H1 (cell line): ENCODE measurements at regions not wholly inside any gene's neighbourhood (a gene's known extent, or its start where the extent isn't known, plus 50 kb on each side); places are given as distances from the start of the nearest gene placed in this dataset.

ENCODE experiments used
- CTCF ChIA-PET: fragments of 300-600 bp; sonication (Branson Sonifier 250); formaldehyde crosslinking; loops from one replicate; lab custom pipeline; 2021; ENCODE audit not compliant: partially characterized antibody; lab: Charles Lee
- POLR2A ChIA-PET: fragments of 300-600 bp; sonication (Branson Sonifier 250); formaldehyde crosslinking; loops from one replicate; lab custom pipeline; 2021; ENCODE audit warnings: inconsistent platforms; ENCODE audit not compliant: partially characterized antibody; lab: Charles Lee
- DNase-seq, 2 experiments: peaks; one replicate each; pipeline versions ENCODE4 v3.0.0 to v3.0.0-alpha.2; 2010 to 2022; ENCODE audit warnings: low spot score in 2 of 2, low read depth in 1 of 2, mixed read lengths in 1 of 2
- FAIRE-seq: peaks from 2 replicates; lab custom pipeline; 2011; peaks lifted over from hg19 to GRCh38; lab: Jason Lieb, UNC
- H2AFZ ChIP-seq: 2 replicates; pipeline ENCODE4 v1.8.1; 2012; ENCODE audit warnings: low read length, inconsistent platforms
- H2AK5ac ChIP-seq: 2 replicates; pipeline ENCODE4 v1.6.1; 2013; ENCODE audit warnings: low read depth, low read length
- H2BK120ac ChIP-seq: replicated peaks from 2 replicates; pipeline ENCODE3; 2013; ENCODE audit warnings: low read depth, low read length, inconsistent platforms
- H2BK12ac ChIP-seq: 2 replicates; pipeline ENCODE4 v1.6.1; 2013; ENCODE audit warnings: low read depth, low read length
- H2BK15ac ChIP-seq: 2 replicates; pipeline ENCODE4 v1.6.1; 2013; ENCODE audit warnings: low read length
- H2BK20ac ChIP-seq: 2 replicates; pipeline ENCODE4 v1.6.1; 2013; ENCODE audit warnings: low read length
- H2BK5ac ChIP-seq: 2 replicates; pipeline ENCODE4 v1.6.1; 2013; ENCODE audit warnings: low read depth, low read length
- H3K14ac ChIP-seq: 2 replicates; pipeline ENCODE4 v1.6.1; 2013; ENCODE audit warnings: inconsistent platforms; ENCODE audit not compliant: insufficient read length
- H3K18ac ChIP-seq: 2 replicates; pipeline ENCODE4 v1.6.1; 2013; ENCODE audit warnings: low read length; ENCODE audit errors: extremely low read depth
- H3K23ac ChIP-seq: 2 replicates; pipeline ENCODE4 v1.6.1; 2013; ENCODE audit warnings: inconsistent platforms; ENCODE audit not compliant: insufficient read length
- H3K23me2 ChIP-seq: 2 replicates; pipeline ENCODE4 v1.6.1; 2013; ENCODE audit warnings: low read depth, low read length
- H3K27ac ChIP-seq: 2 replicates; pipeline ENCODE4 v1.6.1; 2011; ENCODE audit warnings: low read depth, low read length, inconsistent platforms
- H3K27me3 ChIP-seq, 4 experiments: replicated peaks in 1 of 4; 1 replicate in 1 of 4; 2 replicates in 3 of 4; pipeline versions ENCODE4 v1.6.1 to v1.8.1; 2011 to 2013; ENCODE audit warnings: low read length in 3 of 4, mild to moderate bottlenecking in 3 of 4, inconsistent platforms in 2 of 4, mixed read lengths in 2 of 4, moderate library complexity in 1 of 4; ENCODE audit not compliant: control insufficient read depth in 3 of 4, insufficient read depth in 3 of 4; ENCODE audit errors: extremely low read depth in 1 of 4
- H3K36me3 ChIP-seq, 4 experiments: 2 replicates each; pipeline versions ENCODE4 v1.6.1 to v1.8.1; 2011 to 2013; ENCODE audit warnings: mild to moderate bottlenecking in 4 of 4, low read length in 3 of 4, moderate library complexity in 2 of 4, control low read depth in 1 of 4, inconsistent platforms in 1 of 4; ENCODE audit not compliant: insufficient read depth in 4 of 4, control insufficient read depth in 2 of 4
- H3K4ac ChIP-seq: replicated peaks from 2 replicates; pipeline ENCODE3; 2013; ENCODE audit warnings: low read length, low read depth, mixed read lengths, inconsistent platforms; ENCODE audit not compliant: insufficient read length
- H3K4me1 ChIP-seq, 4 experiments: replicated peaks in 1 of 4; 1 replicate in 1 of 4; 2 replicates in 3 of 4; pipeline versions ENCODE4 v1.6.1 to v1.8.1; 2011 to 2013; ENCODE audit warnings: low read length in 3 of 4, inconsistent platforms in 2 of 4, mixed read lengths in 1 of 4; ENCODE audit not compliant: insufficient read depth in 4 of 4, control insufficient read depth in 3 of 4
- H3K4me2 ChIP-seq, 2 experiments: 2 replicates each; pipeline versions ENCODE4 v1.6.1 to v1.8.1; 2011 to 2013; ENCODE audit warnings: low read depth in 2 of 2, low read length in 2 of 2, control low read depth in 1 of 2, inconsistent platforms in 1 of 2, mild to moderate bottlenecking in 1 of 2; ENCODE audit not compliant: insufficient read depth in 1 of 2
- H3K4me3 ChIP-seq, 4 experiments: fragments of 200-600, 300-600 bp in 1 of 4; sonication (generic), shearing (Covaris generic), sonication (Bioruptor Twin) in 1 of 4; 2 replicates each; pipeline versions ENCODE4 v1.5.1 to v1.8.1; 2011 to 2016; ENCODE audit warnings: low read length in 4 of 4, low read depth in 3 of 4, control low read depth in 2 of 4, inconsistent platforms in 2 of 4, mild to moderate bottlenecking in 2 of 4, mixed read lengths in 1 of 4, moderate library complexity in 1 of 4; ENCODE audit not compliant: insufficient read depth in 2 of 4; ENCODE audit errors: extremely low read depth in 1 of 4
- H3K56ac ChIP-seq: replicated peaks from 2 replicates; pipeline ENCODE3; 2013; ENCODE audit warnings: low read depth, mild to moderate bottlenecking, mixed read lengths, low read length, inconsistent platforms; ENCODE audit not compliant: insufficient read length
- H3K79me1 ChIP-seq: 2 replicates; pipeline ENCODE4 v1.6.1; 2013; ENCODE audit warnings: low read depth, low read length, control low read depth
- H3K79me2 ChIP-seq, 2 experiments: 2 replicates each; pipeline versions ENCODE4 v1.6.1 to v1.8.1; 2012 to 2013; ENCODE audit warnings: low read length in 2 of 2, mild to moderate bottlenecking in 2 of 2, inconsistent platforms in 1 of 2; ENCODE audit not compliant: insufficient read depth in 2 of 2, control insufficient read depth in 1 of 2
- H3K9ac ChIP-seq, 4 experiments: replicated peaks in 1 of 4; 1 replicate in 1 of 4; 2 replicates in 3 of 4; pipeline versions ENCODE4 v1.6.1 to v1.8.1; 2011 to 2013; ENCODE audit warnings: low read depth in 3 of 4, low read length in 3 of 4, control low read depth in 2 of 4, mild to moderate bottlenecking in 2 of 4, moderate library complexity in 2 of 4, inconsistent platforms in 1 of 4; ENCODE audit errors: extremely low read depth in 1 of 4
- H3K9me3 ChIP-seq, 2 experiments: 2 replicates each; pipeline versions ENCODE4 v1.6.1 to v1.8.1; 2012 to 2013; ENCODE audit warnings: mild to moderate bottlenecking in 2 of 2, moderate library complexity in 2 of 2, control low read depth in 1 of 2, inconsistent platforms in 1 of 2, low read depth in 1 of 2, low read length in 1 of 2, mixed read lengths in 1 of 2; ENCODE audit not compliant: insufficient read depth in 2 of 2
- H4K20me1 ChIP-seq, 2 experiments: replicated peaks in 1 of 2; 2 replicates each; pipeline versions ENCODE3 to v1.8.1; 2011 to 2013; ENCODE audit warnings: inconsistent platforms in 2 of 2, low read length in 2 of 2, mild to moderate bottlenecking in 1 of 2; ENCODE audit not compliant: insufficient read depth in 2 of 2, control insufficient read depth in 1 of 2
- H4K5ac ChIP-seq: 2 replicates; pipeline ENCODE4 v1.6.1; 2013; ENCODE audit warnings: low read length, low read depth, mixed read lengths, inconsistent platforms; ENCODE audit not compliant: insufficient read length
- H4K8ac ChIP-seq: 2 replicates; pipeline ENCODE4 v1.8.0; 2013; ENCODE audit warnings: mild to moderate bottlenecking, moderate library complexity, low read length, inconsistent platforms; ENCODE audit not compliant: insufficient read depth; ENCODE audit errors: extremely low read depth
- H4K91ac ChIP-seq: replicated peaks from 2 replicates; pipeline ENCODE3; 2013; ENCODE audit warnings: low read length, mixed read lengths, inconsistent platforms; ENCODE audit not compliant: insufficient read length
- ATF2 ChIP-seq: IDR thresholded peaks from 2 replicates; pipeline ENCODE4 v1.6.1; 2012; ENCODE audit warnings: low read length, inconsistent platforms
- BCL11A ChIP-seq, 2 experiments: IDR thresholded peaks; one replicate each; pipeline ENCODE4 v1.6.1; 2011; ENCODE audit warnings: low read depth in 2 of 2, low read length in 2 of 2, mild to moderate bottlenecking in 2 of 2
- EP300 ChIP-seq, 2 experiments: IDR thresholded peaks; 1 replicate in 1 of 2; 2 replicates in 1 of 2; pipeline ENCODE4 v1.6.1; 2011 to 2012; ENCODE audit warnings: low read depth in 2 of 2, low read length in 2 of 2, mild to moderate bottlenecking in 2 of 2, borderline replicate concordance in 1 of 2, inconsistent platforms in 1 of 2, moderate library complexity in 1 of 2
- JUN ChIP-seq: IDR thresholded peaks from 2 replicates; pipeline ENCODE4 v1.6.1; 2011; ENCODE audit warnings: low read depth, mild to moderate bottlenecking, improper control_type of control experiment, low read length
- KDM1A ChIP-seq: fragments of 200-600, 300-600 bp; sonication (generic); IDR thresholded peaks from 2 replicates; pipeline ENCODE4 v1.7.1; 2016; ENCODE audit warnings: mild to moderate bottlenecking, low read length, borderline replicate concordance
- RFX5 ChIP-seq: IDR thresholded peaks from 2 replicates; pipeline ENCODE4 v1.6.1; 2011; ENCODE audit warnings: low read depth, low read length, improper control_type of control experiment, borderline replicate concordance
- SIN3A ChIP-seq, 2 experiments: IDR thresholded peaks in 1 of 2; conservative IDR thresholded peaks in 1 of 2; 2 replicates each; pipeline ENCODE4 v1.6.1; 2011 to 2012; ENCODE audit warnings: low read length in 2 of 2, improper control_type of control experiment in 1 of 2, low read depth in 1 of 2, mild to moderate bottlenecking in 1 of 2
- SP2 ChIP-seq: IDR thresholded peaks from 2 replicates; pipeline ENCODE4 v1.6.1; 2012; ENCODE audit warnings: mild to moderate bottlenecking, low read length, inconsistent platforms
- SP4 ChIP-seq: IDR thresholded peaks from 2 replicates; pipeline ENCODE4 v1.6.1; 2012; ENCODE audit warnings: low read length, inconsistent platforms
- SUZ12 ChIP-seq: fragments of 200-600 bp; sonication (generic); IDR thresholded peaks from 2 replicates; pipeline ENCODE4 v1.6.1; 2012; ENCODE audit warnings: mild to moderate bottlenecking, inconsistent platforms, low read length, moderate library complexity, mixed read lengths
- TBP ChIP-seq: IDR thresholded peaks from 2 replicates; pipeline ENCODE4 v1.6.1; 2011; ENCODE audit warnings: low read depth, low read length, improper control_type of control experiment
- WGBS, 2 experiments: shearing (Covaris generic) in 1 of 2; methylation state at CpG; one replicate each; pipeline versions ENCODE4 v1.1.6 to v1.1.7; 2013 to 2015; ENCODE audit warnings: low lambda C conversion rate in 2 of 2, mixed read lengths in 2 of 2, inconsistent platforms in 1 of 2, low coverage in 1 of 2, missing lambda C conversion rate in 1 of 2; ENCODE audit not compliant: insufficient replicate concordance in 2 of 2, insufficient coverage in 1 of 2, insufficient read length in 1 of 2; ENCODE audit errors: extremely low coverage in 1 of 2, missing lambda C conversion rate in 1 of 2; 5-methylcytosine and 5-hydroxymethylcytosine counted together

GRCh38 chr1:48069662-48070395 is 72.6 kb upstream of the TRABD2B start:
- no peak overlapping the region for H3K23ac ChIP-seq
- H3K14ac ChIP-seq = no peak overlapping the region
- no peaks in the 10 kb centered on the region; the same call in 1 of the 2 replicates for H3K23me2 ChIP-seq
- H3K9me3 ChIP-seq = no peaks in the 10 kb centered on the region
- FAIRE-seq (no peak), DNase-seq (no peak)
- POLR2A ChIA-PET = no interaction called here
- H4K5ac ChIP-seq = no peak overlapping the region
- no peak overlapping the region for H2AK5ac ChIP-seq
- H2BK15ac ChIP-seq = no peak overlapping the region
- H3K4me1 ChIP-seq = no peaks in the 10 kb centered on the region
- no peaks in the 10 kb centered on the region for H3K79me2 ChIP-seq
- H2BK120ac ChIP-seq = no peak overlapping the region
- H3K4me3 ChIP-seq = no peak overlapping the region
- H3K27me3 ChIP-seq = no peaks in the 10 kb centered on the region; a peak in 1 of 7 replicates
- no peak overlapping the region for H3K27ac ChIP-seq
- no peak overlapping the region for H2AFZ ChIP-seq
- H3K56ac ChIP-seq = no peak overlapping the region
- no peak overlapping the region for H3K4ac ChIP-seq
- no peak overlapping the region for H2BK12ac ChIP-seq
- no peak overlapping the region for H3K4me2 ChIP-seq
- CTCF ChIA-PET = interaction anchor here (0.9 to 1.9 kb wide), 5 partner anchors 9 to 293 kb away, joined by 3 to 10 read pairs (median 3); no protein-coding TSS in a partner anchor
- H4K91ac ChIP-seq = no peak overlapping the region
- no peak overlapping the region for H2BK5ac ChIP-seq
- no peak overlapping the region for H3K9ac ChIP-seq
- no peaks in the 10 kb centered on the region for H3K79me1 ChIP-seq
- no peaks in the 10 kb centered on the region for H4K20me1 ChIP-seq
- no peak overlapping the region for H4K8ac ChIP-seq
- 93% methylated on average over 7 of the region's 7 CpGs; no CpG with 5 or more reads in 1 of the 2 experiments for WGBS, 2 experiments
- no peak overlapping the region for H2BK20ac ChIP-seq
- H3K36me3 ChIP-seq = no peaks in the 10 kb centered on the region
- H3K18ac ChIP-seq = no peak overlapping the region
- TF ChIP-seq EP300 (IDR thresholded peaks at IDR 0.05; ENCODE audit: borderline replicate concordance in 1 of 2, low read depth in 2 of 2, low read length in 2 of 2) = no peak
- TF ChIP-seq BCL11A (IDR thresholded peaks at IDR 0.05; ENCODE audit: low read depth in 2 of 2, low read length in 2 of 2) = no peak
- TF ChIP-seq TBP = no peak
- no peak for TF ChIP-seq SIN3A (conservative IDR thresholded peaks at IDR 0.05 in 1 of 2, IDR thresholded peaks at IDR 0.05 in 1 of 2; ENCODE audit: low read depth in 1 of 2, low read length in 2 of 2)
- no peak for TF ChIP-seq SUZ12
- no peak for TF ChIP-seq SP2
- no peak for TF ChIP-seq ATF2
- TF ChIP-seq KDM1A = no peak
- TF ChIP-seq JUN = no peak
- no peak for TF ChIP-seq SP4
- no peak for TF ChIP-seq RFX5
